ENCODE measurements at regions not wholly inside any gene's neighbourhood (a gene's known extent, or its start where the extent isn't known, plus 50 kb on each side); places are given as distances from the start of the nearest gene placed in this dataset.

- TF ChIP-seq POLR2AphosphoS5 (IDR thresholded peaks at IDR 0.05) (no peak), EP300 (IDR thresholded peaks at IDR 0.05) (no peak)
- TF ChIP-seq, protein P1, sequence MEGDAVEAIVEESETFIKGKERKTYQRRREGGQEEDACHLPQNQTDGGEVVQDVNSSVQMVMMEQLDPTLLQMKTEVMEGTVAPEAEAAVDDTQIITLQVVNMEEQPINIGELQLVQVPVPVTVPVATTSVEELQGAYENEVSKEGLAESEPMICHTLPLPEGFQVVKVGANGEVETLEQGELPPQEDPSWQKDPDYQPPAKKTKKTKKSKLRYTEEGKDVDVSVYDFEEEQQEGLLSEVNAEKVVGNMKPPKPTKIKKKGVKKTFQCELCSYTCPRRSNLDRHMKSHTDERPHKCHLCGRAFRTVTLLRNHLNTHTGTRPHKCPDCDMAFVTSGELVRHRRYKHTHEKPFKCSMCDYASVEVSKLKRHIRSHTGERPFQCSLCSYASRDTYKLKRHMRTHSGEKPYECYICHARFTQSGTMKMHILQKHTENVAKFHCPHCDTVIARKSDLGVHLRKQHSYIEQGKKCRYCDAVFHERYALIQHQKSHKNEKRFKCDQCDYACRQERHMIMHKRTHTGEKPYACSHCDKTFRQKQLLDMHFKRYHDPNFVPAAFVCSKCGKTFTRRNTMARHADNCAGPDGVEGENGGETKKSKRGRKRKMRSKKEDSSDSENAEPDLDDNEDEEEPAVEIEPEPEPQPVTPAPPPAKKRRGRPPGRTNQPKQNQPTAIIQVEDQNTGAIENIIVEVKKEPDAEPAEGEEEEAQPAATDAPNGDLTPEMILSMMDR (IDR thresholded peaks at IDR 0.05): no peak
Measured at GRCh38 chr9:8106362-8106761, 306.8 kb upstream of the DMAC1 start.
